HepG2 (cell line): ENCODE measurements at regions not wholly inside any gene's neighbourhood (a gene's known extent, or its start where the extent isn't known, plus 50 kb on each side); places are given as distances from the start of the nearest gene placed in this dataset.
A peak's percentile ranks its signal among the peaks of the same experiment; 100 is the strongest.

ENCODE experiments used
- ATAC-seq: fragments of 200-7000 bp; cut with Tn5 transposase; 3 replicates; pipeline ENCODE4 v1.9.1; 2020; ENCODE audit warnings: mild to moderate bottlenecking, moderate library complexity
- BruUV-seq: library from RNA; stranded (reverse); fragments of 400-500 nt; replicated peaks from 2 replicates; lab custom pipeline; 2021; lab: Mats Ljungman, UMichigan
- CTCF ChIA-PET: fragments of 300-600 bp; formaldehyde crosslinking; extraction: SDS; loops from one replicate; lab custom pipeline; 2021; ENCODE audit warnings: low total read pairs, inconsistent platforms, low intra/inter-chr PET ratio; lab: Yijun Ruan, JAX
- POLR2A ChIA-PET: fragments of 350-600 bp; sonication (Branson Sonifier 250); formaldehyde crosslinking; loops from one replicate; lab custom pipeline; 2020; ENCODE audit warnings: antibody characterized with exemption, inconsistent platforms; lab: Yijun Ruan, JAX
- DNase-seq: peaks from one replicate; pipeline ENCODE4 v3.0.0-alpha.2; 2015; ENCODE audit warnings: low spot score
- FAIRE-seq: peaks from 3 replicates; lab custom pipeline; 2011; peaks lifted over from hg19 to GRCh38; lab: Jason Lieb, UNC
- H2AFZ ChIP-seq: one replicate; pipeline ENCODE4 v1.6.1; 2011; ENCODE audit warnings: low read length, inconsistent platforms
- H3K27ac ChIP-seq: fragments of 300-600 bp; 3 replicates; pipeline ENCODE4 v1.8.0; 2011; ENCODE audit warnings: mixed run types, mild to moderate bottlenecking, mixed read lengths, low read length, inconsistent platforms; ENCODE audit not compliant: insufficient read depth; ENCODE audit errors: extremely low read length
- H3K27me3 ChIP-seq, 2 experiments: fragments of 200-600 bp in 1 of 2; 2 replicates in 1 of 2; 3 replicates in 1 of 2; pipeline versions ENCODE4 v1.6.0 to v1.8.0; 2011; ENCODE audit warnings: low read length in 2 of 2, mild to moderate bottlenecking in 2 of 2, moderate library complexity in 2 of 2, inconsistent platforms in 1 of 2; ENCODE audit not compliant: insufficient read depth in 2 of 2, control insufficient read depth in 1 of 2
- H3K36me3 ChIP-seq, 2 experiments: fragments of 200-600 bp in 1 of 2; replicated peaks in 1 of 2; 2 replicates in 1 of 2; 3 replicates in 1 of 2; pipeline versions ENCODE4 v1.5.1 to v1.8.0; 2011; ENCODE audit warnings: low read length in 2 of 2, inconsistent platforms in 1 of 2; ENCODE audit not compliant: insufficient read depth in 2 of 2, control insufficient read depth in 1 of 2
- H3K4me1 ChIP-seq: 2 replicates; pipeline ENCODE4 v1.5.1; 2012; ENCODE audit warnings: low read length, inconsistent platforms; ENCODE audit not compliant: insufficient read depth
- H3K4me2 ChIP-seq: 2 replicates; pipeline ENCODE4 v1.6.0; 2011; ENCODE audit warnings: low read depth, low read length, inconsistent platforms
- H3K4me3 ChIP-seq, 3 experiments: fragments of 200-600 bp in 1 of 3; sonication (generic), shearing (Covaris generic) in 1 of 3; replicated peaks in 1 of 3; 2 replicates each; pipeline ENCODE4 v1.5.1; 2011 to 2016; ENCODE audit warnings: low read length in 3 of 3, inconsistent platforms in 2 of 3, low read depth in 2 of 3, mild to moderate bottlenecking in 2 of 3, control low read depth in 1 of 3, mixed read lengths in 1 of 3; ENCODE audit not compliant: insufficient read depth in 1 of 3
- H3K79me2 ChIP-seq: one replicate; pipeline ENCODE4 v1.6.1; 2011; ENCODE audit warnings: low read length, inconsistent platforms; ENCODE audit not compliant: insufficient read depth
- H3K9ac ChIP-seq: 2 replicates; pipeline ENCODE4 v1.6.0; 2011; ENCODE audit warnings: mild to moderate bottlenecking, low read depth, low read length, inconsistent platforms; ENCODE audit not compliant: insufficient read depth
- H3K9me3 ChIP-seq: 2 replicates; pipeline ENCODE4 v1.5.1; 2012; ENCODE audit warnings: mild to moderate bottlenecking, low read length
- H4K20me1 ChIP-seq: 2 replicates; pipeline ENCODE4 v1.6.0; 2011; ENCODE audit warnings: inconsistent platforms, mild to moderate bottlenecking, low read length, moderate library complexity; ENCODE audit not compliant: insufficient read depth
- ATF1 ChIP-seq: IDR thresholded peaks from 2 replicates; pipeline ENCODE4 v1.6.1; 2016; ENCODE audit warnings: mild to moderate bottlenecking, control low read depth
- RBM22 ChIP-seq: fragments of 200-400 bp; formaldehyde crosslinking; optimal IDR thresholded peaks from 2 replicates; pipeline ENCODE3; 2017; ENCODE audit warnings: mild to moderate bottlenecking, low read length, moderate library complexity
- ZNF317 ChIP-seq: sonication (generic); formaldehyde crosslinking; IDR thresholded peaks from 2 replicates; pipeline ENCODE4 v1.5.0; 2020; ENCODE audit warnings: mild to moderate bottlenecking, missing genetic modification reagents
- ZNF34 ChIP-seq: sonication (generic); formaldehyde crosslinking; IDR thresholded peaks from 2 replicates; pipeline ENCODE4 v1.4.0; 2020; ENCODE audit warnings: mild to moderate bottlenecking, missing genetic modification reagents, borderline replicate concordance
- WGBS: methylation state at CpG from one replicate; pipeline ENCODE4 v1.1.6; 2017; ENCODE audit warnings: low lambda C conversion rate; 5-methylcytosine and 5-hydroxymethylcytosine counted together
- in situ Hi-C: cut with HindIII; loops from 2 replicates; pipeline ENCODE4 v1.10.0; 2017; ENCODE audit warnings: low pct_unique_long_range_greater_than_20kb; ENCODE audit not compliant: extremely low pct_ligation_motif_present
- intact Hi-C: fragments of 100-400 bp; cut with micrococcal nuclease; formaldehyde crosslinking; loops from one replicate; pipeline ENCODE4 v1.10.0; 2022; ENCODE audit not compliant: unreplicated experiment
- TF ChIP-seq, protein P1 (sequence below): sonication (generic); formaldehyde crosslinking; IDR thresholded peaks from 2 replicates; pipeline ENCODE4 v1.4.0; 2020; ENCODE audit warnings: missing genetic modification reagents
- TF ChIP-seq, protein P2 (sequence below): sonication (generic); formaldehyde crosslinking; IDR thresholded peaks from 2 replicates; pipeline ENCODE4 v1.9.0; 2022; ENCODE audit warnings: low read depth, missing genetic modification reagents
- TF ChIP-seq, protein P3 (sequence below): IDR thresholded peaks from 2 replicates; pipeline ENCODE4 v1.6.1; 2016

DNA sequence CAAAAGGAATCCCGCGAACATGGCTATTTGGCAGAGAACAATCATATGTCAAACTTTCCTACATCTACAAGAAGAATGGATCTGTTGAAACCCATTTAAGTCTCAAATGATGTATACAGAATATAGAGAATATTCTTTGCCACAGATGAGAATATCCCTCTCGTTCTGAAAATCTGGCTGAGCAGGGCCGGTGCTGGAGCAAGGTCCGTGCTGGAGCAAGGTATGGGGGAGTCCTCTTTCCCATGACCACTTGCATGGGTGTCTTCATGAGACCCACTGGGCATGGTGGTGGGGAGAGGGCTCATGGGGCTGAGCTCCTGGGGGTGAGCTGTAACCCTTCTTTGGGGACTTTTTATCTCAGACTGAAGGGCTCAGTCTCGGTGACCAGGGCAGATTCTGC is 440.9 kb downstream of the SOX9 start:
- peaks cover 58% of the 10 kb centered on the region for H3K4me1 ChIP-seq
- ChIA-PET CTCF (interaction anchor here (1.3 to 3.5 kb wide), 2 partner anchors 96 to 165 kb away, joined by 3 to 26 read pairs; no protein-coding TSS in a partner anchor), POLR2A (interaction anchor here (0.7 to 2.4 kb wide), 3 partner anchors 17 to 42 kb away, joined by 3 to 14 read pairs (median 3); no protein-coding TSS in a partner anchor)
- WGBS, result 95% methylated on average over 6 of the region's 6 CpGs
- H3K4me2 ChIP-seq, result no peak overlapping the region
- peak; percentile 61 for TF ChIP-seq RBM22
- TF ChIP-seq, protein P1, sequence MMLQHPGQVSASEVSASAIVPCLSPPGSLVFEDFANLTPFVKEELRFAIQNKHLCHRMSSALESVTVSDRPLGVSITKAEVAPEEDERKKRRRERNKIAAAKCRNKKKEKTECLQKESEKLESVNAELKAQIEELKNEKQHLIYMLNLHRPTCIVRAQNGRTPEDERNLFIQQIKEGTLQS, result no peak
- no peak for TF ChIP-seq ATF1 (CRISPR knock-in tag)
- TF ChIP-seq, protein P2, sequence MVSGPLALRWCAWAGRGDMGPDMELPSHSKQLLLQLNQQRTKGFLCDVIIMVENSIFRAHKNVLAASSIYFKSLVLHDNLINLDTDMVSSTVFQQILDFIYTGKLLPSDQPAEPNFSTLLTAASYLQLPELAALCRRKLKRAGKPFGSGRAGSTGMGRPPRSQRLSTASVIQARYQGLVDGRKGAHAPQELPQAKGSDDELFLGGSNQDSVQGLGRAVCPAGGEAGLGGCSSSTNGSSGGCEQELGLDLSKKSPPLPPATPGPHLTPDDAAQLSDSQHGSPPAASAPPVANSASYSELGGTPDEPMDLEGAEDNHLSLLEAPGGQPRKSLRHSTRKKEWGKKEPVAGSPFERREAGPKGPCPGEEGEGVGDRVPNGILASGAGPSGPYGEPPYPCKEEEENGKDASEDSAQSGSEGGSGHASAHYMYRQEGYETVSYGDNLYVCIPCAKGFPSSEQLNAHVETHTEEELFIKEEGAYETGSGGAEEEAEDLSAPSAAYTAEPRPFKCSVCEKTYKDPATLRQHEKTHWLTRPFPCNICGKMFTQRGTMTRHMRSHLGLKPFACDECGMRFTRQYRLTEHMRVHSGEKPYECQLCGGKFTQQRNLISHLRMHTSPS, result no peak
- ATAC-seq (no peak), FAIRE-seq (no peak), DNase-seq (no peak)
- H2AFZ ChIP-seq, result no peak overlapping the region
- no peaks in the 10 kb centered on the region for H3K27me3 ChIP-seq
- H3K27ac ChIP-seq, result no peak overlapping the region
- H4K20me1 ChIP-seq, result peaks cover 31% of the 10 kb centered on the region; the same call in 1 of the 2 replicates
- no peaks in the 10 kb centered on the region for H3K9me3 ChIP-seq
- H3K9ac ChIP-seq, result no peak overlapping the region
- H3K36me3 ChIP-seq, result 0 out of 5 replicates have a peak, but pooled peaks cover 0 to 1% of the 10 kb centered on the region in 2 experiments
- H3K4me3 ChIP-seq, result no peak overlapping the region
- intact Hi-C loops (loop anchor here (2.0 to 5.0 kb wide), 5 partner anchors 71 to 627 kb away; no protein-coding TSS in a partner anchor), in situ Hi-C loops (loop anchor here (5.0 to 25.0 kb wide), 3 partner anchors 96 to 533 kb away; partner anchors contain the start of gene SLC39A11)
- BruUV-seq, result no TSS peak
- H3K79me2 ChIP-seq, result peaks cover 90% of the 10 kb centered on the region

DNA sequence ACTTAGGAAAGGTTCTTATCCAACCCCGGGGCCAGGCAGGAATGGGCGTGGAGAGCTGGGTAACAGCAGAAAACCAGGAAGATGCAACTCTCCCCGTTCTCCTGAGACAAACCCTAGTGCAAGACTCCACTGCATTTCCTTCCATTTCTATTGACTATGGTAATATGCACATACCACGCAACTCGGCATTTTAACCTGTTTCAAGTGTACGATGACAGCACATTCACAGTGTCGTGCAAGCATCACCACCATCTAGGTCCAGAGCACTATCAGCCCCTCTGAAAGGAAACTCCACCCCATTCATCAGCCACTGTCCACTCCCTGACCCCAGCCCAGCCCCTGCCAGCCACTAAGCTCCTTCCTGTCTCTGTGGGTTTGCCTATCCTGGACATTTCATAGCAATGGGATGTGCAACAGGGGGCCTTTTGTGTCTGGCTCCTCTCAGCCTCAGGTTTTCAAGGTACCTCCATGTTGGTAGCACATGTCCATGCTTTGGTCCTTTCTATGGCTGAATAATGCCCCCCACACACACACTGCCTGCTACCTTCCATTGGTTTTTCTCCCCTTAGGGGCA is 441.9 kb downstream of the SOX9 start:
- Histone ChIP-seq H3K27ac (no peak overlapping the region), H3K36me3 (0 out of 5 replicates have a peak, but pooled peaks cover 0 to 1% of the 10 kb centered on the region in 2 experiments), H2AFZ (no peak overlapping the region), H3K4me1 (peaks cover 60% of the 10 kb centered on the region), H3K79me2 (peaks cover 91% of the 10 kb centered on the region), H3K4me2 (no peak overlapping the region), H3K9me3 (no peaks in the 10 kb centered on the region), H4K20me1 (peaks cover 24% of the 10 kb centered on the region; the same call in 1 of the 2 replicates), H3K4me3 (no peak overlapping the region), H3K27me3 (no peaks in the 10 kb centered on the region), H3K9ac (no peak overlapping the region)
- DNase-seq, result no peak
- 95% methylated on average over 7 of the region's 7 CpGs for WGBS
- POLR2A ChIA-PET, result interaction anchor here (0.7 to 2.4 kb wide), 5 partner anchors 14 to 55 kb away, joined by 3 to 14 read pairs (median 3); no protein-coding TSS in a partner anchor
- CTCF ChIA-PET, result interaction anchor here (3.5 kb wide), 1 partner anchor 164 kb away, joined by 26 read pairs; no protein-coding TSS in a partner anchor
- in situ Hi-C loops (loop anchor here (5.0 to 25.0 kb wide), 3 partner anchors 95 to 532 kb away; partner anchors contain the start of gene SLC39A11), intact Hi-C loops (loop anchor here (5.0 kb wide), 1 partner anchor 135 kb away; no protein-coding TSS in a partner anchor)
- ATAC-seq, result no peak
- FAIRE-seq, result no peak
- TF ChIP-seq, protein P3, sequence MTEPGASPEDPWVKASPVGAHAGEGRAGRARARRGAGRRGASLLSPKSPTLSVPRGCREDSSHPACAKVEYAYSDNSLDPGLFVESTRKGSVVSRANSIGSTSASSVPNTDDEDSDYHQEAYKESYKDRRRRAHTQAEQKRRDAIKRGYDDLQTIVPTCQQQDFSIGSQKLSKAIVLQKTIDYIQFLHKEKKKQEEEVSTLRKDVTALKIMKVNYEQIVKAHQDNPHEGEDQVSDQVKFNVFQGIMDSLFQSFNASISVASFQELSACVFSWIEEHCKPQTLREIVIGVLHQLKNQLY, result no peak
- TF ChIP-seq ZNF34 (no peak), ZNF317 (no peak), RBM22 (peak; percentile 84)
- no TSS peak for BruUV-seq
